H1 (cell line): ENCODE measurements at regions not wholly inside any gene's neighbourhood (a gene's known extent, or its start where the extent isn't known, plus 50 kb on each side); places are given as distances from the start of the nearest gene placed in this dataset.

ENCODE experiments used
- CTCF ChIA-PET: fragments of 300-600 bp; sonication (Branson Sonifier 250); formaldehyde crosslinking; loops from one replicate; lab custom pipeline; 2021; ENCODE audit not compliant: partially characterized antibody; lab: Charles Lee
- POLR2A ChIA-PET: fragments of 300-600 bp; sonication (Branson Sonifier 250); formaldehyde crosslinking; loops from one replicate; lab custom pipeline; 2021; ENCODE audit warnings: inconsistent platforms; ENCODE audit not compliant: partially characterized antibody; lab: Charles Lee
- DNase-seq, 2 experiments: peaks; one replicate each; pipeline versions ENCODE4 v3.0.0 to v3.0.0-alpha.2; 2010 to 2022; ENCODE audit warnings: low spot score in 2 of 2, low read depth in 1 of 2, mixed read lengths in 1 of 2
- FAIRE-seq: peaks from 2 replicates; lab custom pipeline; 2011; peaks lifted over from hg19 to GRCh38; lab: Jason Lieb, UNC
- H2AFZ ChIP-seq: 2 replicates; pipeline ENCODE4 v1.8.1; 2012; ENCODE audit warnings: low read length, inconsistent platforms
- H2AK5ac ChIP-seq: 2 replicates; pipeline ENCODE4 v1.6.1; 2013; ENCODE audit warnings: low read depth, low read length
- H2BK120ac ChIP-seq: replicated peaks from 2 replicates; pipeline ENCODE3; 2013; ENCODE audit warnings: low read depth, low read length, inconsistent platforms
- H2BK12ac ChIP-seq: 2 replicates; pipeline ENCODE4 v1.6.1; 2013; ENCODE audit warnings: low read depth, low read length
- H2BK15ac ChIP-seq: 2 replicates; pipeline ENCODE4 v1.6.1; 2013; ENCODE audit warnings: low read length
- H2BK20ac ChIP-seq: 2 replicates; pipeline ENCODE4 v1.6.1; 2013; ENCODE audit warnings: low read length
- H2BK5ac ChIP-seq: 2 replicates; pipeline ENCODE4 v1.6.1; 2013; ENCODE audit warnings: low read depth, low read length
- H3K14ac ChIP-seq: 2 replicates; pipeline ENCODE4 v1.6.1; 2013; ENCODE audit warnings: inconsistent platforms; ENCODE audit not compliant: insufficient read length
- H3K18ac ChIP-seq: 2 replicates; pipeline ENCODE4 v1.6.1; 2013; ENCODE audit warnings: low read length; ENCODE audit errors: extremely low read depth
- H3K23ac ChIP-seq: 2 replicates; pipeline ENCODE4 v1.6.1; 2013; ENCODE audit warnings: inconsistent platforms; ENCODE audit not compliant: insufficient read length
- H3K23me2 ChIP-seq: 2 replicates; pipeline ENCODE4 v1.6.1; 2013; ENCODE audit warnings: low read depth, low read length
- H3K27ac ChIP-seq: 2 replicates; pipeline ENCODE4 v1.6.1; 2011; ENCODE audit warnings: low read depth, low read length, inconsistent platforms
- H3K27me3 ChIP-seq, 4 experiments: replicated peaks in 1 of 4; 1 replicate in 1 of 4; 2 replicates in 3 of 4; pipeline versions ENCODE4 v1.6.1 to v1.8.1; 2011 to 2013; ENCODE audit warnings: low read length in 3 of 4, mild to moderate bottlenecking in 3 of 4, inconsistent platforms in 2 of 4, mixed read lengths in 2 of 4, moderate library complexity in 1 of 4; ENCODE audit not compliant: control insufficient read depth in 3 of 4, insufficient read depth in 3 of 4; ENCODE audit errors: extremely low read depth in 1 of 4
- H3K36me3 ChIP-seq, 4 experiments: 2 replicates each; pipeline versions ENCODE4 v1.6.1 to v1.8.1; 2011 to 2013; ENCODE audit warnings: mild to moderate bottlenecking in 4 of 4, low read length in 3 of 4, moderate library complexity in 2 of 4, control low read depth in 1 of 4, inconsistent platforms in 1 of 4; ENCODE audit not compliant: insufficient read depth in 4 of 4, control insufficient read depth in 2 of 4
- H3K4ac ChIP-seq: replicated peaks from 2 replicates; pipeline ENCODE3; 2013; ENCODE audit warnings: low read length, low read depth, mixed read lengths, inconsistent platforms; ENCODE audit not compliant: insufficient read length
- H3K4me1 ChIP-seq, 4 experiments: replicated peaks in 1 of 4; 1 replicate in 1 of 4; 2 replicates in 3 of 4; pipeline versions ENCODE4 v1.6.1 to v1.8.1; 2011 to 2013; ENCODE audit warnings: low read length in 3 of 4, inconsistent platforms in 2 of 4, mixed read lengths in 1 of 4; ENCODE audit not compliant: insufficient read depth in 4 of 4, control insufficient read depth in 3 of 4
- H3K4me2 ChIP-seq, 2 experiments: 2 replicates each; pipeline versions ENCODE4 v1.6.1 to v1.8.1; 2011 to 2013; ENCODE audit warnings: low read depth in 2 of 2, low read length in 2 of 2, control low read depth in 1 of 2, inconsistent platforms in 1 of 2, mild to moderate bottlenecking in 1 of 2; ENCODE audit not compliant: insufficient read depth in 1 of 2
- H3K4me3 ChIP-seq, 4 experiments: fragments of 200-600, 300-600 bp in 1 of 4; sonication (generic), shearing (Covaris generic), sonication (Bioruptor Twin) in 1 of 4; 2 replicates each; pipeline versions ENCODE4 v1.5.1 to v1.8.1; 2011 to 2016; ENCODE audit warnings: low read length in 4 of 4, low read depth in 3 of 4, control low read depth in 2 of 4, inconsistent platforms in 2 of 4, mild to moderate bottlenecking in 2 of 4, mixed read lengths in 1 of 4, moderate library complexity in 1 of 4; ENCODE audit not compliant: insufficient read depth in 2 of 4; ENCODE audit errors: extremely low read depth in 1 of 4
- H3K56ac ChIP-seq: replicated peaks from 2 replicates; pipeline ENCODE3; 2013; ENCODE audit warnings: low read depth, mild to moderate bottlenecking, mixed read lengths, low read length, inconsistent platforms; ENCODE audit not compliant: insufficient read length
- H3K79me1 ChIP-seq: 2 replicates; pipeline ENCODE4 v1.6.1; 2013; ENCODE audit warnings: low read depth, low read length, control low read depth
- H3K79me2 ChIP-seq, 2 experiments: 2 replicates each; pipeline versions ENCODE4 v1.6.1 to v1.8.1; 2012 to 2013; ENCODE audit warnings: low read length in 2 of 2, mild to moderate bottlenecking in 2 of 2, inconsistent platforms in 1 of 2; ENCODE audit not compliant: insufficient read depth in 2 of 2, control insufficient read depth in 1 of 2
- H3K9ac ChIP-seq, 4 experiments: replicated peaks in 1 of 4; 1 replicate in 1 of 4; 2 replicates in 3 of 4; pipeline versions ENCODE4 v1.6.1 to v1.8.1; 2011 to 2013; ENCODE audit warnings: low read depth in 3 of 4, low read length in 3 of 4, control low read depth in 2 of 4, mild to moderate bottlenecking in 2 of 4, moderate library complexity in 2 of 4, inconsistent platforms in 1 of 4; ENCODE audit errors: extremely low read depth in 1 of 4
- H3K9me3 ChIP-seq, 2 experiments: 2 replicates each; pipeline versions ENCODE4 v1.6.1 to v1.8.1; 2012 to 2013; ENCODE audit warnings: mild to moderate bottlenecking in 2 of 2, moderate library complexity in 2 of 2, control low read depth in 1 of 2, inconsistent platforms in 1 of 2, low read depth in 1 of 2, low read length in 1 of 2, mixed read lengths in 1 of 2; ENCODE audit not compliant: insufficient read depth in 2 of 2
- H4K20me1 ChIP-seq, 2 experiments: replicated peaks in 1 of 2; 2 replicates each; pipeline versions ENCODE3 to v1.8.1; 2011 to 2013; ENCODE audit warnings: inconsistent platforms in 2 of 2, low read length in 2 of 2, mild to moderate bottlenecking in 1 of 2; ENCODE audit not compliant: insufficient read depth in 2 of 2, control insufficient read depth in 1 of 2
- H4K5ac ChIP-seq: 2 replicates; pipeline ENCODE4 v1.6.1; 2013; ENCODE audit warnings: low read length, low read depth, mixed read lengths, inconsistent platforms; ENCODE audit not compliant: insufficient read length
- H4K8ac ChIP-seq: 2 replicates; pipeline ENCODE4 v1.8.0; 2013; ENCODE audit warnings: mild to moderate bottlenecking, moderate library complexity, low read length, inconsistent platforms; ENCODE audit not compliant: insufficient read depth; ENCODE audit errors: extremely low read depth
- H4K91ac ChIP-seq: replicated peaks from 2 replicates; pipeline ENCODE3; 2013; ENCODE audit warnings: low read length, mixed read lengths, inconsistent platforms; ENCODE audit not compliant: insufficient read length
- KDM4A ChIP-seq: IDR thresholded peaks from one replicate; pipeline ENCODE4 v1.7.1; 2012; ENCODE audit warnings: low read depth, mild to moderate bottlenecking, moderate library complexity, low read length, inconsistent platforms; ENCODE audit not compliant: severe bottlenecking
- ZNF274 ChIP-seq: IDR thresholded peaks from 2 replicates; pipeline ENCODE4 v1.7.0; 2012; ENCODE audit warnings: low read length, borderline replicate concordance; ENCODE audit errors: extremely low read depth
- WGBS, 2 experiments: shearing (Covaris generic) in 1 of 2; methylation state at CpG; one replicate each; pipeline versions ENCODE4 v1.1.6 to v1.1.7; 2013 to 2015; ENCODE audit warnings: low lambda C conversion rate in 2 of 2, mixed read lengths in 2 of 2, inconsistent platforms in 1 of 2, low coverage in 1 of 2, missing lambda C conversion rate in 1 of 2; ENCODE audit not compliant: insufficient replicate concordance in 2 of 2, insufficient coverage in 1 of 2, insufficient read length in 1 of 2; ENCODE audit errors: extremely low coverage in 1 of 2, missing lambda C conversion rate in 1 of 2; 5-methylcytosine and 5-hydroxymethylcytosine counted together

- Histone ChIP-seq H3K18ac (no peak overlapping the region), H3K9me3 (peaks cover 3 to 5% of the 10 kb centered on the region in 2 experiments; a peak in 2 of 4 replicates), H3K4me3 (no peak overlapping the region), H3K23me2 (no peaks in the 10 kb centered on the region; the same call in 1 of the 2 replicates), H2BK5ac (no peak overlapping the region), H2AFZ (no peak overlapping the region), H3K4me2 (no peak overlapping the region), H4K91ac (no peak overlapping the region), H4K8ac (no peak overlapping the region), H3K79me1 (no peaks in the 10 kb centered on the region), H2BK15ac (no peak overlapping the region), H3K23ac (no peak overlapping the region), H4K5ac (no peak overlapping the region), H3K27me3 (no peaks in the 10 kb centered on the region; a peak in 1 of 7 replicates), H3K4ac (no peak overlapping the region), H3K4me1 (no peaks in the 10 kb centered on the region), H2BK120ac (no peak overlapping the region), H4K20me1 (no peaks in the 10 kb centered on the region), H2BK20ac (no peak overlapping the region), H3K14ac (no peak overlapping the region), H3K79me2 (no peaks in the 10 kb centered on the region), H3K56ac (no peak overlapping the region), H3K36me3 (no peaks in the 10 kb centered on the region; a peak in 1 of 8 replicates), H3K27ac (no peak overlapping the region), H2BK12ac (no peak overlapping the region), H3K9ac (no peak overlapping the region), H2AK5ac (no peak overlapping the region)
- FAIRE-seq (no peak), DNase-seq (no peak)
- ChIA-PET POLR2A (no interaction called here), CTCF (interaction anchor here (0.7 to 4.4 kb wide), 22 partner anchors 9 to 229 kb away, joined by 3 to 28 read pairs (median 4); no protein-coding TSS in a partner anchor)
- 83% methylated on average over 3 of the region's 6 CpGs; no CpG with 5 or more reads in 1 of the 2 experiments for WGBS, 2 experiments
- no peak for TF ChIP-seq KDM4A
- TF ChIP-seq ZNF274 = no peak
Observed at GRCh38 chr1:93749487-93749886, 67.8 kb upstream of the BCAR3 start.
